K562 (cell line): ENCODE measurements at regions not wholly inside any gene's neighbourhood (a gene's known extent, or its start where the extent isn't known, plus 50 kb on each side); places are given as distances from the start of the nearest gene placed in this dataset.

Experiments
- BHLHE40 ChIP-seq: IDR thresholded peaks from 2 replicates; pipeline ENCODE4 v1.6.1; 2011; ENCODE audit warnings: low read length, improper control_type of control experiment
- CBX3 ChIP-seq, 2 experiments: IDR thresholded peaks; 1 replicate in 1 of 2; 2 replicates in 1 of 2; pipeline ENCODE4 v1.6.1; 2012; ENCODE audit warnings: inconsistent platforms in 2 of 2, low read length in 2 of 2, borderline replicate concordance in 1 of 2, control low read depth in 1 of 2
- CTBP1 ChIP-seq: fragments of 450-650 bp; IDR thresholded peaks from 2 replicates; pipeline ENCODE4 v1.6.1; 2016; ENCODE audit warnings: borderline replicate concordance
- FOSL1 ChIP-seq: fragments of 200-800 bp; sonication (Bioruptor generic); conservative IDR thresholded peaks from 2 replicates; pipeline ENCODE4 v1.6.1; 2016; ENCODE audit warnings: missing genetic modification characterization, missing compliant biosample characterization
- MIER1 ChIP-seq: fragments of 450-650 bp; IDR thresholded peaks from 2 replicates; pipeline ENCODE4 v1.6.1; 2016; ENCODE audit warnings: antibody characterized with exemption, mild to moderate bottlenecking, low read depth
- NFE2L1 ChIP-seq: fragments of 450-650 bp; IDR thresholded peaks from 2 replicates; pipeline ENCODE4 v1.6.1; 2016; ENCODE audit warnings: missing genetic modification characterization, low read depth, mild to moderate bottlenecking, missing compliant biosample characterization, moderate library complexity, borderline replicate concordance
- POLR2A ChIP-seq: fragments of 450-650 bp; conservative IDR thresholded peaks from 2 replicates; pipeline ENCODE4 v1.6.1; 2016
- SMARCA5 ChIP-seq: fragments of 450-650 bp; IDR thresholded peaks from 2 replicates; pipeline ENCODE4 v1.6.1; 2016
- ZBTB2 ChIP-seq: fragments of 450-650 bp; IDR thresholded peaks from 2 replicates; pipeline ENCODE4 v1.6.1; 2016; ENCODE audit warnings: antibody characterized with exemption
- TF ChIP-seq, protein P1 (sequence below), 3 experiments: fragments of 200-800 bp in 1 of 3; fragments of 250-450 bp in 1 of 3; fragments of 450-650 bp in 1 of 3; sonication (Bioruptor Pico) in 1 of 3; sonication (Bioruptor generic) in 1 of 3; formaldehyde crosslinking in 1 of 3; IDR thresholded peaks; 2 replicates each; pipeline versions ENCODE4 v1.6.1 to v1.8.0; 2016 to 2022; ENCODE audit warnings: mild to moderate bottlenecking in 2 of 3, missing genetic modification characterization in 2 of 3, missing compliant biosample characterization in 1 of 3, moderate library complexity in 1 of 3

- TF ChIP-seq BHLHE40 (no peak), ZBTB2 (no peak), SMARCA5 (no peak), NFE2L1 (no peak), MIER1 (no peak), CTBP1 (no peak), FOSL1 (tag) (no peak), POLR2A (no peak), CBX3 (IDR thresholded peaks at IDR 0.05; ENCODE audit: borderline replicate concordance in 1 of 2, low read length in 2 of 2) (no peak)
- TF ChIP-seq, protein P1, sequence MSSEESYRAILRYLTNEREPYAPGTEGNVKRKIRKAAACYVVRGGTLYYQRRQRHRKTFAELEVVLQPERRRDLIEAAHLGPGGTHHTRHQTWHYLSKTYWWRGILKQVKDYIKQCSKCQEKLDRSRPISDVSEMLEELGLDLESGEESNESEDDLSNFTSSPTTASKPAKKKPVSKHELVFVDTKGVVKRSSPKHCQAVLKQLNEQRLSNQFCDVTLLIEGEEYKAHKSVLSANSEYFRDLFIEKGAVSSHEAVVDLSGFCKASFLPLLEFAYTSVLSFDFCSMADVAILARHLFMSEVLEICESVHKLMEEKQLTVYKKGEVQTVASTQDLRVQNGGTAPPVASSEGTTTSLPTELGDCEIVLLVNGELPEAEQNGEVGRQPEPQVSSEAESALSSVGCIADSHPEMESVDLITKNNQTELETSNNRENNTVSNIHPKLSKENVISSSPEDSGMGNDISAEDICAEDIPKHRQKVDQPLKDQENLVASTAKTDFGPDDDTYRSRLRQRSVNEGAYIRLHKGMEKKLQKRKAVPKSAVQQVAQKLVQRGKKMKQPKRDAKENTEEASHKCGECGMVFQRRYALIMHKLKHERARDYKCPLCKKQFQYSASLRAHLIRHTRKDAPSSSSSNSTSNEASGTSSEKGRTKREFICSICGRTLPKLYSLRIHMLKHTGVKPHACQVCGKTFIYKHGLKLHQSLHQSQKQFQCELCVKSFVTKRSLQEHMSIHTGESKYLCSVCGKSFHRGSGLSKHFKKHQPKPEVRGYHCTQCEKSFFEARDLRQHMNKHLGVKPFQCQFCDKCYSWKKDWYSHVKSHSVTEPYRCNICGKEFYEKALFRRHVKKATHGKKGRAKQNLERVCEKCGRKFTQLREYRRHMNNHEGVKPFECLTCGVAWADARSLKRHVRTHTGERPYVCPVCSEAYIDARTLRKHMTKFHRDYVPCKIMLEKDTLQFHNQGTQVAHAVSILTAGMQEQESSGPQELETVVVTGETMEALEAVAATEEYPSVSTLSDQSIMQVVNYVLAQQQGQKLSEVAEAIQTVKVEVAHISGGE (CRISPR knock-in tag; IDR thresholded peaks at IDR 0.05), result no peak
Observed at GRCh38 chr10:21184984-21185383, 287.9 kb upstream of the NEBL start.
